Adrenal gland (tissue), 9 donors: ENCODE measurements at regions not wholly inside any gene's neighbourhood (a gene's known extent, or its start where the extent isn't known, plus 50 kb on each side); places are given as distances from the start of the nearest gene placed in this dataset.
"Not testable (repeated sequence)": the region's sequence is repeated elsewhere in the genome, so short reads cannot be mapped to it uniquely, and the experiment has no call there.

ENCODE experiments used
- DNase-seq, 7 donors: peaks; one replicate each; pipeline ENCODE4 v3.0.0-alpha.2; 2019 to 2020
- H3K27ac ChIP-seq, 5 donors: fragments of 200-600 bp; sonication (generic) in 4 of 5; 1 replicate in 3 of 5; 2 replicates in 2 of 5; pipeline versions ENCODE4 v1.5.1 to v1.8.0; 2016 to 2020; ENCODE audit warnings: mild to moderate bottlenecking in 1 of 5
- H3K27me3 ChIP-seq: fragments of 200-600 bp; 2 replicates; pipeline ENCODE4 v1.8.0; 2021
- H3K36me3 ChIP-seq, 2 donors: fragments of 200-600 bp; replicated peaks in 1 of 2; 1 replicate in 1 of 2; 2 replicates in 1 of 2; pipeline versions ENCODE4 v1.5.1 to v1.8.0; 2018 to 2022
- H3K4me1 ChIP-seq, 2 donors: fragments of 200-600 bp; replicated peaks in 1 of 2; 1 replicate in 1 of 2; 2 replicates in 1 of 2; pipeline versions ENCODE4 v1.5.1 to v1.8.0; 2018 to 2021
- H3K4me3 ChIP-seq, 4 donors: fragments of 200-600 bp; sonication (generic) in 3 of 4; one replicate each; pipeline ENCODE4 v1.5.1; 2016 to 2018
- H3K9me3 ChIP-seq, 3 donors: fragments of 200-600 bp; sonication (generic) in 1 of 3; replicated peaks in 1 of 3; 1 replicate in 2 of 3; 2 replicates in 1 of 3; pipeline versions ENCODE4 v1.5.1 to v1.8.0; 2016 to 2021
- CTCF ChIP-seq, 6 experiments: fragments of 450-650 bp in 4 of 6; fragments of 200-600 bp in 2 of 6; sonication (generic) in 1 of 6; IDR thresholded peaks; 1 replicate in 5 of 6; 2 replicates in 1 of 6; pipeline versions ENCODE4 v1.5.1 to v1.8.0; 2016 to 2021; ENCODE audit warnings: antibody characterized with exemption in 6 of 6, mild to moderate bottlenecking in 2 of 6, moderate library complexity in 1 of 6
- POLR2A ChIP-seq, 2 donors: fragments of 450-650 bp; IDR thresholded peaks; one replicate each; pipeline ENCODE4 v1.6.1; 2017; ENCODE audit warnings: antibody characterized with exemption in 2 of 2, mild to moderate bottlenecking in 2 of 2, moderate library complexity in 1 of 2
- WGBS, 4 donors: extraction: QIAGEN DNeasy Blood & Tissue Kit in 2 of 4; methylation state at CpG; one replicate each; pipeline versions ENCODE4 v1.1.5 to v1.1.7; 2013 to 2017; 5-methylcytosine and 5-hydroxymethylcytosine counted together
- intact Hi-C, 2 donors: fragments of 100-400 bp; cut with DNase I; formaldehyde crosslinking; loops; one replicate each; pipeline versions ENCODE4 v1.14.1 to v1.15.0; 2022 to 2023
- donor health status: healthy with polysubstance abuse.
- donor health status: Bipolar disorder and iron deficiency.
- donor health status: DM: yes; HTN: yes; CAD: no.
- donor health status: DM: no; HTN: no; CAD: no.
- donor health status: DM: no; HTN: no; CAD: no.

- TF ChIP-seq CTCF (IDR thresholded peaks at IDR 0.05) (no peak), POLR2A (IDR thresholded peaks at IDR 0.05) (no peak)
- no peak overlapping the region for H3K27ac ChIP-seq
- intact Hi-C loops = no loop called here
- DNase-seq = no peak
- H3K4me3 ChIP-seq = no peak overlapping the region
- WGBS, 4 donors = 75 to 82% (median 78%) methylated on average over 10 of the region's 10 CpGs
- no peaks in the 10 kb centered on the region for H3K36me3 ChIP-seq
- H3K27me3 ChIP-seq = no peaks in the 10 kb centered on the region
- no peaks in the 10 kb centered on the region for H3K4me1 ChIP-seq
- H3K9me3 ChIP-seq = no peaks in the 10 kb centered on the region
Measured at GRCh38 chr9:87372356-87372851, 125.3 kb upstream of the DAPK1 start.

DNA sequence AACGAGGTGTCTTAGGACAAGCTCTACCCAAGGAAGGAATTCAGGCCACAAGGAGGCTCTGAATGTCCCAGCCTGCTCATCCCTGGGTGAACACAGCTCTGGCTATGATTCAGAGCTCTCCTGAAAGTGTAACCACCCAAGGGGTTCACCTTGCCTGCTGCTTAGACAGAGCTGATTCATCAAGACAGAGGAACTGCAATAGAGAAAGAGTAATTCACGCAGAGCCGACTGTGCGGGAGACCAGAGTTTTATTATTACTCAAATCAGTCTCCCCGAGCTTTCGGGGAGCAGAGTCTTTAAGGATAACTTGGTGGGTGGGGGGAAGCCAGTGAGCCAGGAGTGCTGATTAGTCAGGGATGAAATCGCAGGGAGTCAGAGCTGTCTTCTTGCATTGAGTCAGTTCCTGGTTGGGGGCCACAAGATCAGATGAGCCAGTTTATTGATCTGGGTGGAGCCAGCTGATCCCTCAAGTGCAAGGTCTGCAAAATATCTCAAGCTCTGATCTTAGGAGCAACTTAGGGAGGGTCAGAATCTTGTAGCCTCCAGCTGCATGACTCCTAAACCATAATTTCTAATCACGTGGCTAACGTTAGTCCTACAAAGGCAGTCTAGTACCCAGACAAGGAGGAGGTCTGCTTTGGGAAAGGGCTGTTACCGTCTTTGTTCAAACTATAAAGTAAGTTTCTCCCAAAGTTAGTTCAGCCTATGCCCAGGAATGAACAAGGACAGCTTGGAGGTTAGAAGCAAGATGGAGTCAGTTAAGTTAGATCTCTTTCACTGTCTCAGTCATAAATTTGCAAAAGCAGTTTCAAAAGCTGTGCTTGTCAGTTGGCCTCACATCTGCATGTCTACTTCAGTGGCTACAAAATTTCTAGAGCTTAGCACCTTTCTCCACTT lies 123.4 kb upstream of the DAPK1 start:
- H3K27me3 ChIP-seq, H3K27ac ChIP-seq, DNase-seq, H3K4me3 ChIP-seq, H3K9me3 ChIP-seq, intact Hi-C loops, H3K4me1 ChIP-seq, H3K36me3 ChIP-seq: not testable (repeated sequence)
- 77 to 85% (median 78%) methylated on average over 10 of the region's 10 CpGs for WGBS, 4 donors

DNA sequence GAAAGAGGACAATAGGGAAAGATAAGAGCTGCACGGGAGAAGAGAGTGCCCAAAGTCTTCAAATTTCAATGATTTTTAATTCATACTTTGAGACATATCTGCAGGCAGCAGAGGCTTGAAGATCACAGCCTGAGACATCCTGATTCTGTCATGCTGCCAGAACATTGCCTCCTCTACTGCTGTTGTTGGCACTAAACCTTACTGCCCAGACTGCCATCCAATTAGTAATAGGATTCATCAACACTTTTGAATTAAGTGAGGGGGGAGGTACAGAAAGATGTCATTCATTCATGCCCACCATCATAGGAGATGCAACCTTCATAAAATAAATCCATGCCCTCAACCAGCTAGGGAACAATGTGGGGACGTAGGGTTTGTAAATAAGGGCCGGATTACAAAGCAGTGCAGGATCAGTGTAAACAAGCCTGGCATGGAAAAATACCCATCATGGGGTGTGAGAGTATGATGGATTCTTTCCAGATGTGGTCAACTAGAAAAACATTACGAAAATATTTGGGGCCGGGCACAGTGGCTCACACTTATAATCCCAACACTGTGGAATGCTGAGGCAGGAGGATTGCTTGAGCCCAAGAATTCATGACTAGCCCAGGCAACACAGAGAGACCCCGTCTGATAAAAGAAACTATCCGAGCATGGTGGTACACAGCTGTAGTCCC lies 122.1 kb upstream of the DAPK1 start:
- 69 to 85% (median 72%) methylated on average over 4 to 7 of the region's 7 CpGs for WGBS, 4 donors
- no peak for DNase-seq
- H3K27me3 ChIP-seq = no peaks in the 10 kb centered on the region
- no peaks in the 10 kb centered on the region for H3K9me3 ChIP-seq
- intact Hi-C loops = no loop called here
- no peaks in the 10 kb centered on the region for H3K4me1 ChIP-seq
- H3K27ac ChIP-seq = no peak overlapping the region
- TF ChIP-seq POLR2A (IDR thresholded peaks at IDR 0.05) = no peak
- no peak for TF ChIP-seq CTCF (IDR thresholded peaks at IDR 0.05)
- no peaks in the 10 kb centered on the region for H3K36me3 ChIP-seq
- H3K4me3 ChIP-seq = no peak overlapping the region

GRCh38 chr9:87378676-87379075 lies 119.0 kb upstream of the DAPK1 start:
- Histone ChIP-seq H3K27me3 (no peaks in the 10 kb centered on the region), H3K9me3 (no peaks in the 10 kb centered on the region), H3K27ac (no peak overlapping the region), H3K36me3 (no peaks in the 10 kb centered on the region), H3K4me1 (no peaks in the 10 kb centered on the region), H3K4me3 (no peak overlapping the region)
- 79 to 93% (median 86%) methylated on average over 1 of the region's 1 CpG for WGBS, 4 donors
- TF ChIP-seq POLR2A (IDR thresholded peaks at IDR 0.05) (no peak), CTCF (IDR thresholded peaks at IDR 0.05) (no peak)
- intact Hi-C loops = no loop called here
- DNase-seq = no peak
